HEK293 (cell line): ENCODE measurements at regions not wholly inside any gene's neighbourhood (a gene's known extent, or its start where the extent isn't known, plus 50 kb on each side); places are given as distances from the start of the nearest gene placed in this dataset.

Experiments
- CTCF ChIA-PET: fragments of 350-600 bp; formaldehyde crosslinking; extraction: SDS; loops from one replicate; lab custom pipeline; 2021; ENCODE audit warnings: antibody characterized with exemption; lab: Yijun Ruan, JAX
- POLR2A ChIA-PET: fragments of 300-600 bp; formaldehyde crosslinking; extraction: SDS; loops from one replicate; lab custom pipeline; 2020; ENCODE audit warnings: antibody characterized with exemption, inconsistent platforms; lab: Yijun Ruan, JAX
- H3K27ac ChIP-seq: fragments of 200-500 bp; sonication (Bioruptor generic); 2 replicates; pipeline ENCODE4 v1.5.1; 2014; ENCODE audit warnings: low read depth, low read length, control low read depth, inconsistent platforms; ENCODE audit errors: extremely low read depth
- H3K36me3 ChIP-seq, 2 experiments: fragments of 200-500 bp in 1 of 2; sonication (Bioruptor generic) in 1 of 2; 1 replicate in 1 of 2; 2 replicates in 1 of 2; pipeline ENCODE4 v1.5.1; 2014 to 2017; ENCODE audit warnings: inconsistent platforms in 2 of 2, low read length in 2 of 2; ENCODE audit not compliant: control insufficient read depth in 2 of 2, insufficient read depth in 1 of 2
- H3K4me1 ChIP-seq: fragments of 200-500 bp; sonication (Bioruptor generic); 2 replicates; pipeline ENCODE4 v1.5.1; 2014; ENCODE audit warnings: mild to moderate bottlenecking, low read length, inconsistent platforms; ENCODE audit not compliant: control insufficient read depth, insufficient read depth
- H3K4me3 ChIP-seq: 2 replicates; pipeline ENCODE4 v1.5.1; 2011; ENCODE audit warnings: low read depth, mild to moderate bottlenecking, control low read depth, low read length, moderate library complexity
- H3K9me3 ChIP-seq: fragments of 200-500 bp; sonication (Bioruptor generic); 2 replicates; pipeline ENCODE4 v1.5.1; 2014; ENCODE audit warnings: low read depth, low read length, inconsistent platforms; ENCODE audit not compliant: control insufficient read depth, insufficient read depth
- ZBTB17 ChIP-seq: fragments of 450-650 bp; formaldehyde crosslinking; IDR thresholded peaks from 2 replicates; pipeline ENCODE4 v1.5.1; 2016; ENCODE audit warnings: missing biosample characterization, missing genetic modification characterization
- ZNF302 ChIP-seq: fragments of 450-650 bp; formaldehyde crosslinking; IDR thresholded peaks from 2 replicates; pipeline ENCODE4 v1.5.1; 2016; ENCODE audit warnings: missing biosample characterization, missing genetic modification characterization, low read depth
- ZNF404 ChIP-seq: fragments of 450-650 bp; formaldehyde crosslinking; IDR thresholded peaks from 2 replicates; pipeline ENCODE4 v1.5.1; 2017; ENCODE audit warnings: missing biosample characterization, missing genetic modification characterization
- ZNF530 ChIP-seq: fragments of 450-650 bp; formaldehyde crosslinking; IDR thresholded peaks from 2 replicates; pipeline ENCODE4 v1.5.1; 2016; ENCODE audit warnings: low read depth, missing biosample characterization, missing genetic modification characterization
- ZNF664 ChIP-seq: fragments of 450-650 bp; formaldehyde crosslinking; IDR thresholded peaks from 2 replicates; pipeline ENCODE4 v1.5.1; 2016; ENCODE audit warnings: missing biosample characterization, missing genetic modification characterization
- ZNF670 ChIP-seq: fragments of 450-650 bp; formaldehyde crosslinking; IDR thresholded peaks from 2 replicates; pipeline ENCODE4 v1.5.1; 2016; ENCODE audit warnings: missing biosample characterization, missing genetic modification characterization, low read depth
- ZNF701 ChIP-seq: fragments of 450-650 bp; formaldehyde crosslinking; IDR thresholded peaks from 2 replicates; pipeline ENCODE4 v1.5.1; 2016; ENCODE audit warnings: missing biosample characterization, missing genetic modification characterization
- ZNF768 ChIP-seq: fragments of 450-650 bp; formaldehyde crosslinking; IDR thresholded peaks from 2 replicates; pipeline ENCODE4 v1.5.1; 2018; ENCODE audit warnings: missing biosample characterization, mild to moderate bottlenecking, missing genetic modification characterization
- TF ChIP-seq, protein P1 (sequence below): fragments of 450-650 bp; IDR thresholded peaks from 2 replicates; pipeline ENCODE4 v1.5.1; 2018; ENCODE audit warnings: missing biosample characterization, mild to moderate bottlenecking, missing genetic modification characterization
- TF ChIP-seq, protein P2 (sequence below): fragments of 450-650 bp; formaldehyde crosslinking; conservative IDR thresholded peaks from 2 replicates; pipeline ENCODE4 v1.5.1; 2016; ENCODE audit warnings: low read depth, missing biosample characterization, missing genetic modification characterization
- TF ChIP-seq, protein P3 (sequence below): sonication (generic); formaldehyde crosslinking; IDR thresholded peaks from 2 replicates; pipeline ENCODE4 v1.8.1; 2022; ENCODE audit warnings: mild to moderate bottlenecking, moderate library complexity, missing genetic modification reagents
- TF ChIP-seq, protein P4 (sequence below): fragments of 450-650 bp; formaldehyde crosslinking; IDR thresholded peaks from 2 replicates; pipeline ENCODE4 v1.5.1; 2016; ENCODE audit warnings: missing biosample characterization, missing genetic modification characterization

DNA sequence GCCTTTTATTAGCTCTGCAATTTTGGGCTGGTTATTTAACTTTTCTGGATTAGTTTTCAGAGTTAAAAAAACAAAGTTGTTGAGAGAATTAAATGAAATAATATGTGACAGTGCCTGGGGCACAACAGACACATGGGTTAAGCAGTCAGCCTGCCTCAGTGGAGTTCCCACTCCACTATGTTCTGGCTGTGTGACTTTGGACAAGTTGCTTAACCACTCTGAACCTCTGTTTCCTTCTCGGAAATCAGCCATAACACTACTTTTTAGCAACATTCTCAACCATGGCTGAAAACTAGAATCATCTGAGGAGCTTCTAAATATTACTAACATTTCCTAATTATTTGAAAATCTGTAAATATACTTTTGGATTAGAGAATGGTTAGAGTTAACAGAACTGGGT, 56.5 kb upstream of the SLC6A11 start:
- Histone ChIP-seq H3K27ac (no peak overlapping the region), H3K4me3 (no peak overlapping the region), H3K9me3 (no peaks in the 10 kb centered on the region), H3K36me3 (no peaks in the 10 kb centered on the region), H3K4me1 (no peaks in the 10 kb centered on the region)
- CTCF ChIA-PET = interaction anchor here (0.6 to 6.6 kb wide), 13 partner anchors 10 to 561 kb away, joined by 3 to 65 read pairs (median 7); no protein-coding TSS in a partner anchor
- TF ChIP-seq, protein P1, sequence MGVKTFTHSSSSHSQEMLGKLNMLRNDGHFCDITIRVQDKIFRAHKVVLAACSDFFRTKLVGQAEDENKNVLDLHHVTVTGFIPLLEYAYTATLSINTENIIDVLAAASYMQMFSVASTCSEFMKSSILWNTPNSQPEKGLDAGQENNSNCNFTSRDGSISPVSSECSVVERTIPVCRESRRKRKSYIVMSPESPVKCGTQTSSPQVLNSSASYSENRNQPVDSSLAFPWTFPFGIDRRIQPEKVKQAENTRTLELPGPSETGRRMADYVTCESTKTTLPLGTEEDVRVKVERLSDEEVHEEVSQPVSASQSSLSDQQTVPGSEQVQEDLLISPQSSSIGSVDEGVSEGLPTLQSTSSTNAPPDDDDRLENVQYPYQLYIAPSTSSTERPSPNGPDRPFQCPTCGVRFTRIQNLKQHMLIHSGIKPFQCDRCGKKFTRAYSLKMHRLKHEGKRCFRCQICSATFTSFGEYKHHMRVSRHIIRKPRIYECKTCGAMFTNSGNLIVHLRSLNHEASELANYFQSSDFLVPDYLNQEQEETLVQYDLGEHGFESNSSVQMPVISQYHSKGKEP (tag by site-specific recombination) = no peak
- TF ChIP-seq ZNF768 (tag by site-specific recombination) = peak; percentile 39; the same call in 1 of the 2 replicates
- POLR2A ChIA-PET = no interaction called here

DNA sequence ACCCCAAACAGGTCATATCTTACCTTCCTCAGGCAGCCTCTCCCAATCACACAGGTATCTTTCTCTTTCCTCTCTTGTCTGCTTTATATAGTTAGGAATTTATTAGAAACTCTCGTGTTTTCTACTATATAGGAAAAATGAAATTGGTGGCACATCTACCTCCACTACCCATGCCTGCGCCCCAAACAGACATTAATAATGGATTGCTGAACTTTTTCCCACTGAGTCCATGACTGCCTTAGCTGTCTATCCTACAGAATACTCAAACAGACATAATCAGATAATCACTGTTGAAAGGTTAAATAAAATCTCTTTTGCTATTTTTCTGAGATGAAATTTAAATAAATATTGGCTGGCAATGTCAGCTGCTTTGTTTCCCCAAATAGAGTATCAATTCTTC, 55.8 kb upstream of the SLC6A11 start:
- POLR2A ChIA-PET = no interaction called here
- no peak for TF ChIP-seq ZNF670 (tag by site-specific recombination)
- TF ChIP-seq ZBTB17 (tag by site-specific recombination) = peak; percentile 47
- H3K4me1 ChIP-seq = no peaks in the 10 kb centered on the region
- no peak overlapping the region for H3K4me3 ChIP-seq
- CTCF ChIA-PET = interaction anchor here (0.7 to 6.6 kb wide), 7 partner anchors 9 to 301 kb away, joined by 3 to 65 read pairs (median 21); no protein-coding TSS in a partner anchor
- no peaks in the 10 kb centered on the region for H3K9me3 ChIP-seq
- no peak overlapping the region for H3K27ac ChIP-seq
- no peaks in the 10 kb centered on the region for H3K36me3 ChIP-seq

DNA sequence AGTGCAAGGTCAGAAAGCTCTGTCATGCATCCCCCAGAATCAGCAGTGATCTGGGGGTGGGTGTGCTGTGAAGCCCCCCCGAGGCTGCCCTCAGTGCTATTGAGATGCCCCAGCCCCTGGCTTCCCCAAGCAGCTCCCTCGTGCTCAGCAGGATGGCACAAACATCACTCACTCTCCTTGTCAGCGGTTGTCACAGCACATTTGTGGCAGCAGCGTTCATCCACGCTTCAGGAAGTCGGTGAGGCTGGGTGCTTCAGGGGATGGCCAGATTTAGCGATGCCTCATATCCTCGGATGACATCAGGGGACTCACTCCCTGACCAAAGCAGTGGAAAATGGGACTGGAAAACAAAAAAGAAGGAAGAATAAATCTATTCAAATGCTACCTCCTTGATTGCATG, 54.4 kb upstream of the SLC6A11 start:
- ChIA-PET POLR2A (no interaction called here), CTCF (interaction anchor here (0.6 to 6.6 kb wide), 6 partner anchors 9 to 574 kb away, joined by 3 to 65 read pairs (median 4); no protein-coding TSS in a partner anchor)

More for the DNA sequence above, 54.4 kb upstream of the SLC6A11 start:
- Histone ChIP-seq H3K27ac (no peak overlapping the region), H3K9me3 (no peaks in the 10 kb centered on the region), H3K4me3 (no peak overlapping the region), H3K36me3 (no peaks in the 10 kb centered on the region), H3K4me1 (no peaks in the 10 kb centered on the region)
- no peak for TF ChIP-seq ZNF530 (tag by site-specific recombination)
- TF ChIP-seq, protein P2, sequence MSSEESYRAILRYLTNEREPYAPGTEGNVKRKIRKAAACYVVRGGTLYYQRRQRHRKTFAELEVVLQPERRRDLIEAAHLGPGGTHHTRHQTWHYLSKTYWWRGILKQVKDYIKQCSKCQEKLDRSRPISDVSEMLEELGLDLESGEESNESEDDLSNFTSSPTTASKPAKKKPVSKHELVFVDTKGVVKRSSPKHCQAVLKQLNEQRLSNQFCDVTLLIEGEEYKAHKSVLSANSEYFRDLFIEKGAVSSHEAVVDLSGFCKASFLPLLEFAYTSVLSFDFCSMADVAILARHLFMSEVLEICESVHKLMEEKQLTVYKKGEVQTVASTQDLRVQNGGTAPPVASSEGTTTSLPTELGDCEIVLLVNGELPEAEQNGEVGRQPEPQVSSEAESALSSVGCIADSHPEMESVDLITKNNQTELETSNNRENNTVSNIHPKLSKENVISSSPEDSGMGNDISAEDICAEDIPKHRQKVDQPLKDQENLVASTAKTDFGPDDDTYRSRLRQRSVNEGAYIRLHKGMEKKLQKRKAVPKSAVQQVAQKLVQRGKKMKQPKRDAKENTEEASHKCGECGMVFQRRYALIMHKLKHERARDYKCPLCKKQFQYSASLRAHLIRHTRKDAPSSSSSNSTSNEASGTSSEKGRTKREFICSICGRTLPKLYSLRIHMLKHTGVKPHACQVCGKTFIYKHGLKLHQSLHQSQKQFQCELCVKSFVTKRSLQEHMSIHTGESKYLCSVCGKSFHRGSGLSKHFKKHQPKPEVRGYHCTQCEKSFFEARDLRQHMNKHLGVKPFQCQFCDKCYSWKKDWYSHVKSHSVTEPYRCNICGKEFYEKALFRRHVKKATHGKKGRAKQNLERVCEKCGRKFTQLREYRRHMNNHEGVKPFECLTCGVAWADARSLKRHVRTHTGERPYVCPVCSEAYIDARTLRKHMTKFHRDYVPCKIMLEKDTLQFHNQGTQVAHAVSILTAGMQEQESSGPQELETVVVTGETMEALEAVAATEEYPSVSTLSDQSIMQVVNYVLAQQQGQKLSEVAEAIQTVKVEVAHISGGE = no peak
- TF ChIP-seq, protein P3, sequence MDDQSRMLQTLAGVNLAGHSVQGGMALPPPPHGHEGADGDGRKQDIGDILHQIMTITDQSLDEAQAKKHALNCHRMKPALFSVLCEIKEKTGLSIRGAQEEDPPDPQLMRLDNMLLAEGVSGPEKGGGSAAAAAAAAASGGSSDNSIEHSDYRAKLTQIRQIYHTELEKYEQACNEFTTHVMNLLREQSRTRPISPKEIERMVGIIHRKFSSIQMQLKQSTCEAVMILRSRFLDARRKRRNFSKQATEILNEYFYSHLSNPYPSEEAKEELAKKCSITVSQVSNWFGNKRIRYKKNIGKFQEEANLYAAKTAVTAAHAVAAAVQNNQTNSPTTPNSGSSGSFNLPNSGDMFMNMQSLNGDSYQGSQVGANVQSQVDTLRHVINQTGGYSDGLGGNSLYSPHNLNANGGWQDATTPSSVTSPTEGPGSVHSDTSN (CRISPR knock-in tag) = no peak
- no peak for TF ChIP-seq ZNF404 (tag by site-specific recombination)
- TF ChIP-seq ZNF302 (tag by site-specific recombination) = no peak
- TF ChIP-seq ZNF664 (tag by site-specific recombination) = no peak
- TF ChIP-seq, protein P4, sequence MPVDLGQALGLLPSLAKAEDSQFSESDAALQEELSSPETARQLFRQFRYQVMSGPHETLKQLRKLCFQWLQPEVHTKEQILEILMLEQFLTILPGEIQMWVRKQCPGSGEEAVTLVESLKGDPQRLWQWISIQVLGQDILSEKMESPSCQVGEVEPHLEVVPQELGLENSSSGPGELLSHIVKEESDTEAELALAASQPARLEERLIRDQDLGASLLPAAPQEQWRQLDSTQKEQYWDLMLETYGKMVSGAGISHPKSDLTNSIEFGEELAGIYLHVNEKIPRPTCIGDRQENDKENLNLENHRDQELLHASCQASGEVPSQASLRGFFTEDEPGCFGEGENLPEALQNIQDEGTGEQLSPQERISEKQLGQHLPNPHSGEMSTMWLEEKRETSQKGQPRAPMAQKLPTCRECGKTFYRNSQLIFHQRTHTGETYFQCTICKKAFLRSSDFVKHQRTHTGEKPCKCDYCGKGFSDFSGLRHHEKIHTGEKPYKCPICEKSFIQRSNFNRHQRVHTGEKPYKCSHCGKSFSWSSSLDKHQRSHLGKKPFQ (tag by site-specific recombination) = no peak
- no peak for TF ChIP-seq ZBTB17 (tag by site-specific recombination)
- no peak for TF ChIP-seq ZNF701 (tag by site-specific recombination)
